ENCODE measurements at regions not wholly inside any gene's neighbourhood (a gene's known extent, or its start where the extent isn't known, plus 50 kb on each side); places are given as distances from the start of the nearest gene placed in this dataset.

DNA sequence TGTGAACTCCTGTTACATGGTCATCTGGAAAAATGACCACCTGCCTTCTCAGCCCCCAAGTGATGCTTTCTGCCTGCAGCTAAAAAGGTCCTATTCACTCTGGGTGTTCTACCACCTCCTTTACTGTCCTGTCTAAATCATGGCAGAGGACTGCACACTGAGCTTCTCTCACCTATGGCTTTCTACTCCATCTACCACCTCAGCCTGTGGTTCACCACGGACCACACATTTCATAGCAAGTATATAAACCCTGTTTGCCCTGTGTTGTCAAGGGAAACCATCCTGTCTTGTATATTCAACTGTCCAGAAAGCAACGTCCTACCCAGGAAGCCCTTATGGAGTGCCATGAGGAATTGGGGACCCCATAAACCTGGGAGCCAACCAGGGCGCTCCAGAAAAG lies 167.4 kb upstream of the ITGA1 start:
- H4K20me1 ChIP-seq (ENCODE audit: insufficient read depth, low read length), result no peaks in the 10 kb centered on the region
- H3K9me3 ChIP-seq (replicated peaks; ENCODE audit: insufficient read depth, low read length), result 0 out of 2 replicates have a peak, but pooled peaks cover 3% of the 10 kb centered on the region
- no peaks in the 10 kb centered on the region for H3K27me3 ChIP-seq (replicated peaks; ENCODE audit: insufficient read depth, low read length)
- H3K4me3 ChIP-seq (ENCODE audit: low read length), result no peak overlapping the region
- H3K9ac ChIP-seq (ENCODE audit: low read length), result no peak overlapping the region
- H3K79me2 ChIP-seq (ENCODE audit: low read length), result no peaks in the 10 kb centered on the region
- H3F3A ChIP-seq (ENCODE audit: insufficient read depth, low read length), result no peaks in the 10 kb centered on the region
- TF ChIP-seq, protein P1, sequence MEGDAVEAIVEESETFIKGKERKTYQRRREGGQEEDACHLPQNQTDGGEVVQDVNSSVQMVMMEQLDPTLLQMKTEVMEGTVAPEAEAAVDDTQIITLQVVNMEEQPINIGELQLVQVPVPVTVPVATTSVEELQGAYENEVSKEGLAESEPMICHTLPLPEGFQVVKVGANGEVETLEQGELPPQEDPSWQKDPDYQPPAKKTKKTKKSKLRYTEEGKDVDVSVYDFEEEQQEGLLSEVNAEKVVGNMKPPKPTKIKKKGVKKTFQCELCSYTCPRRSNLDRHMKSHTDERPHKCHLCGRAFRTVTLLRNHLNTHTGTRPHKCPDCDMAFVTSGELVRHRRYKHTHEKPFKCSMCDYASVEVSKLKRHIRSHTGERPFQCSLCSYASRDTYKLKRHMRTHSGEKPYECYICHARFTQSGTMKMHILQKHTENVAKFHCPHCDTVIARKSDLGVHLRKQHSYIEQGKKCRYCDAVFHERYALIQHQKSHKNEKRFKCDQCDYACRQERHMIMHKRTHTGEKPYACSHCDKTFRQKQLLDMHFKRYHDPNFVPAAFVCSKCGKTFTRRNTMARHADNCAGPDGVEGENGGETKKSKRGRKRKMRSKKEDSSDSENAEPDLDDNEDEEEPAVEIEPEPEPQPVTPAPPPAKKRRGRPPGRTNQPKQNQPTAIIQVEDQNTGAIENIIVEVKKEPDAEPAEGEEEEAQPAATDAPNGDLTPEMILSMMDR (IDR thresholded peaks at IDR 0.05; ENCODE audit: low read length), result no peak
- TF ChIP-seq EZH2phosphoT487 (IDR thresholded peaks at IDR 0.05; ENCODE audit: low read length), result no peak
- no peak for TF ChIP-seq EZH2 (optimal IDR thresholded peaks at IDR 0.05; ENCODE audit: low read depth, low read length)
- no peak overlapping the region for H3K27ac ChIP-seq (ENCODE audit: low read length)
- no peaks in the 10 kb centered on the region for H3K4me1 ChIP-seq (ENCODE audit: low read length)
- no peaks in the 10 kb centered on the region for H3K9me2 ChIP-seq (replicated peaks; ENCODE audit: insufficient read depth, low read length)
- DNase-seq, result no peak
- no peak overlapping the region for H3K4me2 ChIP-seq (ENCODE audit: low read depth, low read length)
- no peak overlapping the region for H2AFZ ChIP-seq (ENCODE audit: low read length)
- H3K36me3 ChIP-seq (replicated peaks; ENCODE audit: insufficient read depth, low read length), result no peaks in the 10 kb centered on the region; the same call in 1 of the 2 replicates

DNA sequence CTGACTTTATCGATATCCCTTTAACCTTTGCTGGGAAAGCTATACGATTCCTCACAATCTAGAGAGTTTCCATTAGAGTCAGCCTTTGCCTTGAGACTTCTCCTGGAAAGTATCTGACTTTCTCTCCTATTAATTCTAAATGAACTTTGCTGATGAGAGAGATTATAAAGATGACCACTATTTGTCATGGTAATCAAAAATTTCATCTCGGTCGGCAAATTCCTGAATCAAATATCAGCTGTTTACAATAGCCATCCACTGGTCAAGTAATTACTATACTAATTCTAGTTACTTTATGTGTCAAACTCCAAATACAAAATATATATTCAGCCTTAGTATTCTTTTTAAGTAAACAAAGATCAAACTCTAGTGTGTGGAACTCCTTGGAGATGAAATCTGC lies 164.4 kb upstream of the ITGA1 start:
- 0 out of 2 replicates have a peak, but pooled peaks cover 3% of the 10 kb centered on the region for H3K9me3 ChIP-seq (replicated peaks; ENCODE audit: insufficient read depth, low read length)
- no peaks in the 10 kb centered on the region for H3K27me3 ChIP-seq (replicated peaks; ENCODE audit: insufficient read depth, low read length)
- no peaks in the 10 kb centered on the region; the same call in 1 of the 2 replicates for H3K36me3 ChIP-seq (replicated peaks; ENCODE audit: insufficient read depth, low read length)
- H3K27ac ChIP-seq (ENCODE audit: low read length), result no peak overlapping the region
- no peak for DNase-seq
- no peaks in the 10 kb centered on the region for H3F3A ChIP-seq (ENCODE audit: insufficient read depth, low read length)
- no peak overlapping the region for H3K4me2 ChIP-seq (ENCODE audit: low read depth, low read length)
- H3K9me2 ChIP-seq (replicated peaks; ENCODE audit: insufficient read depth, low read length), result no peaks in the 10 kb centered on the region
- no peak overlapping the region for H3K4me3 ChIP-seq (ENCODE audit: low read length)
- H3K9ac ChIP-seq (ENCODE audit: low read length), result no peak overlapping the region
- no peak overlapping the region for H2AFZ ChIP-seq (ENCODE audit: low read length)
- no peaks in the 10 kb centered on the region for H4K20me1 ChIP-seq (ENCODE audit: insufficient read depth, low read length)
- H3K4me1 ChIP-seq (ENCODE audit: low read length), result no peaks in the 10 kb centered on the region
- TF ChIP-seq, protein P1 (IDR thresholded peaks at IDR 0.05; ENCODE audit: low read length), result no peak
- TF ChIP-seq EZH2 (optimal IDR thresholded peaks at IDR 0.05; ENCODE audit: low read depth, low read length), result no peak
- no peak for TF ChIP-seq EZH2phosphoT487 (IDR thresholded peaks at IDR 0.05; ENCODE audit: low read length)
- H3K79me2 ChIP-seq (ENCODE audit: low read length), result no peaks in the 10 kb centered on the region

DNA sequence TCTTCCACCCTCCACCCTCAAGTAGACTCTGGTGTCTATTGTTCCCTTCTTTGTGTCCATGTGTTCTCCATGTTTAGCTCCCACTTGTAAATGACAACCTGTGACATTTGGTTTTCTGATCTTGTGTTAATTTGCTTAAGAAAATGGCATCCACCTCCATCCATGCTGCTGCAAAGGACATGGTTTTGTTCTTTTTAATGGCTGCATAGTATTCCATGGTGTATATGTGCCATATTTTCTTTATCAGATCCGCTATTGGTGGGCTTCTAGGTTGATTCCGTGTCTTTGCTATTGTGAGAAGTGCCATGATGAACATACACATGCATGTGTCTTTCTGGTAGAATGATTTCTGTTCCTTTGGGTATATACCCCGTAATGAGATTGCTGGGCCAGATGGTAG lies 163.4 kb upstream of the ITGA1 start:
- Histone ChIP-seq H4K20me1 (ENCODE audit: insufficient read depth, low read length) (no peaks in the 10 kb centered on the region), H3K9ac (ENCODE audit: low read length) (no peak overlapping the region), H3K4me3 (ENCODE audit: low read length) (no peak overlapping the region), H3K27ac (ENCODE audit: low read length) (no peak overlapping the region), H3K27me3 (replicated peaks; ENCODE audit: insufficient read depth, low read length) (no peaks in the 10 kb centered on the region), H3F3A (ENCODE audit: insufficient read depth, low read length) (no peaks in the 10 kb centered on the region), H3K79me2 (ENCODE audit: low read length) (no peaks in the 10 kb centered on the region), H3K4me2 (ENCODE audit: low read depth, low read length) (no peak overlapping the region), H2AFZ (ENCODE audit: low read length) (no peak overlapping the region), H3K36me3 (replicated peaks; ENCODE audit: insufficient read depth, low read length) (no peaks in the 10 kb centered on the region; the same call in 1 of the 2 replicates), H3K9me3 (replicated peaks; ENCODE audit: insufficient read depth, low read length) (0 out of 2 replicates have a peak, but pooled peaks cover 3% of the 10 kb centered on the region), H3K4me1 (ENCODE audit: low read length) (no peaks in the 10 kb centered on the region), H3K9me2 (replicated peaks; ENCODE audit: insufficient read depth, low read length) (no peaks in the 10 kb centered on the region)
- TF ChIP-seq EZH2phosphoT487 (IDR thresholded peaks at IDR 0.05; ENCODE audit: low read length) (no peak), EZH2 (optimal IDR thresholded peaks at IDR 0.05; ENCODE audit: low read depth, low read length) (no peak)
- TF ChIP-seq, protein P1 (IDR thresholded peaks at IDR 0.05; ENCODE audit: low read length), result no peak
- DNase-seq, result no peak
